Neural cell (in vitro differentiated cells): ENCODE measurements at regions not wholly inside any gene's neighbourhood (a gene's known extent, or its start where the extent isn't known, plus 50 kb on each side); places are given as distances from the start of the nearest gene placed in this dataset.

ENCODE experiments used
- H2AFZ ChIP-seq: fragments of 200-600, 300-800 bp; sonication (generic), shearing (Covaris generic); 2 replicates; pipeline ENCODE4 v1.6.0; 2014; ENCODE audit warnings: low read depth, mild to moderate bottlenecking, antibody characterized with exemption, low read length, moderate library complexity
- H3F3A ChIP-seq: fragments of 200-600 bp; shearing (Covaris generic); 2 replicates; pipeline ENCODE4 v1.6.1; 2016; ENCODE audit warnings: mild to moderate bottlenecking, moderate library complexity, mixed read lengths, antibody characterized with exemption, low read length; ENCODE audit not compliant: insufficient read depth, poor library complexity, severe bottlenecking
- H3K27ac ChIP-seq: fragments of 200-600, 300-800 bp; sonication (generic), shearing (Covaris generic); 2 replicates; pipeline ENCODE4 v1.5.1; 2014; ENCODE audit warnings: mild to moderate bottlenecking, low read length, moderate library complexity
- H3K27me3 ChIP-seq: fragments of 300-800, 200-600 bp; sonication (generic), shearing (Covaris generic); 2 replicates; pipeline ENCODE4 v1.6.0; 2014; ENCODE audit warnings: mild to moderate bottlenecking, low read depth, low read length, moderate library complexity; ENCODE audit not compliant: insufficient read depth
- H3K36me3 ChIP-seq: fragments of 300-800, 200-600 bp; sonication (generic), shearing (Covaris generic); 2 replicates; pipeline ENCODE4 v1.5.1; 2014; ENCODE audit warnings: mild to moderate bottlenecking, antibody characterized with exemption, low read length, moderate library complexity; ENCODE audit not compliant: insufficient read depth
- H3K4me2 ChIP-seq: fragments of 300-800, 200-600 bp; sonication (generic), shearing (Covaris generic); 2 replicates; pipeline ENCODE4 v1.6.0; 2014; ENCODE audit warnings: mild to moderate bottlenecking, low read length
- H3K4me3 ChIP-seq: fragments of 300-800, 200-600 bp; sonication (generic), shearing (Covaris generic); 2 replicates; pipeline ENCODE4 v1.5.1; 2014; ENCODE audit warnings: mild to moderate bottlenecking, low read length, moderate library complexity
- H3K79me2 ChIP-seq: fragments of 200-600 bp; shearing (Covaris generic); replicated peaks from 2 replicates; pipeline ENCODE4 v1.6.0; 2014; ENCODE audit warnings: mild to moderate bottlenecking, low read length, moderate library complexity; ENCODE audit not compliant: insufficient read depth
- H3K9ac ChIP-seq: fragments of 300-800, 200-600 bp; sonication (generic), shearing (Covaris generic); 2 replicates; pipeline ENCODE4 v1.6.1; 2016; ENCODE audit warnings: mild to moderate bottlenecking, low read length, mixed read lengths
- H3K9me2 ChIP-seq: fragments of 200-600 bp; shearing (Covaris generic); 2 replicates; pipeline ENCODE4 v1.6.1; 2016; ENCODE audit warnings: mild to moderate bottlenecking, low read length, mixed read lengths; ENCODE audit not compliant: insufficient read depth
- H3K9me3 ChIP-seq: fragments of 200-600, 300-800 bp; sonication (generic), shearing (Covaris generic); 2 replicates; pipeline ENCODE4 v1.6.1; 2016; ENCODE audit warnings: mild to moderate bottlenecking, mixed run types, low read length, moderate library complexity, mixed read lengths
- H4K20me1 ChIP-seq: fragments of 200-600 bp; shearing (Covaris generic); 2 replicates; pipeline ENCODE4 v1.6.1; 2016; ENCODE audit warnings: mild to moderate bottlenecking, mixed run types; ENCODE audit not compliant: insufficient read depth
- EP300 ChIP-seq: fragments of 450-650 bp; conservative IDR thresholded peaks from 2 replicates; pipeline ENCODE4 v1.6.1; 2014; ENCODE audit warnings: antibody characterized with exemption, mild to moderate bottlenecking, moderate library complexity; ENCODE audit not compliant: poor library complexity, severe bottlenecking
- EZH2 ChIP-seq: fragments of 200-600, 300-800 bp; shearing (Covaris generic), sonication (generic); IDR thresholded peaks from 2 replicates; pipeline ENCODE4 v1.6.1; 2014; ENCODE audit warnings: antibody characterized with exemption, low read length, borderline replicate concordance, mild to moderate bottlenecking; ENCODE audit not compliant: insufficient read depth, poor library complexity, severe bottlenecking
- MXI1 ChIP-seq: fragments of 450-650 bp; conservative IDR thresholded peaks from 2 replicates; pipeline ENCODE4 v1.6.1; 2014; ENCODE audit warnings: antibody characterized with exemption, mild to moderate bottlenecking; ENCODE audit not compliant: poor library complexity, severe bottlenecking
- POLR2AphosphoS5 ChIP-seq: IDR thresholded peaks from 2 replicates; pipeline ENCODE4 v1.6.1; 2012
- RAD21 ChIP-seq: fragments of 450-650 bp; conservative IDR thresholded peaks from 2 replicates; pipeline ENCODE4 v1.6.1; 2014; ENCODE audit warnings: antibody characterized with exemption, mild to moderate bottlenecking, moderate library complexity
- SMC3 ChIP-seq: fragments of 450-650 bp; conservative IDR thresholded peaks from 2 replicates; pipeline ENCODE4 v1.6.1; 2014; ENCODE audit warnings: antibody characterized with exemption, mild to moderate bottlenecking, moderate library complexity; ENCODE audit not compliant: poor library complexity
- TAF1 ChIP-seq: IDR thresholded peaks from 2 replicates; pipeline ENCODE4 v1.6.1; 2012; ENCODE audit warnings: low read depth
- TF ChIP-seq, protein P1 (sequence below): IDR thresholded peaks from 2 replicates; pipeline ENCODE4 v1.6.1; 2012; ENCODE audit warnings: borderline replicate concordance
- TF ChIP-seq, protein P2 (sequence below): fragments of 450-650 bp; IDR thresholded peaks from 2 replicates; pipeline ENCODE4 v1.5.1; 2014; ENCODE audit warnings: antibody characterized with exemption, mild to moderate bottlenecking, moderate library complexity; ENCODE audit not compliant: poor library complexity, severe bottlenecking

DNA sequence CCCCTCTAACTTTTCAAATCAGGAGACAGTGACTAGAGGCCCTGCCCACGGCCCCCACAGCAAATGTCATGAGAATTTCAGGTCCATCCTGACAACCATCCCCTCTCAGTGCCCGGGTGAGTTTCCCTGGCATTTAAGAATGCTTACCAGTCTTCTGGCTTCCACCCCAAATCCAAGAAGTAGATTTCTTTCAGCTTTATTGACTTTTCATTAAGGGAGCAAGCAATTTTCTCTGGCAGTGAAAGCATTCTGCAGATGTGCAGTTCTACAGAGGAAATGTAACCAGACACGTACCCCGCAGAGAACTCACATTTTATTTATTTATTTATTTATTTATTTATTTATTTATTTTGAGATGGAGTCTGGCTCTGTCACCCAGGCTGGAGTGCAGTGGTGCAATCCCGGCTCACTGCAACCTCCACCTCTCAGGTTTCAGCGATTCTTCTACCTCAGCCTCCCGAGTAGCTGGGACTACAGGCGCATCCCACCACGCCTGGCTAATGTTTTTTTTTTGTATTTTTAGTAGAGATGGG is 120.9 kb upstream of the KCTD7 start:
- Histone ChIP-seq H3K79me2 (no peaks in the 10 kb centered on the region), H4K20me1 (no peaks in the 10 kb centered on the region), H3F3A (no peaks in the 10 kb centered on the region), H2AFZ (no peak overlapping the region), H3K36me3 (no peaks in the 10 kb centered on the region), H3K27ac (no peak overlapping the region), H3K9me2 (no peaks in the 10 kb centered on the region), H3K9ac (no peak overlapping the region), H3K27me3 (no peaks in the 10 kb centered on the region), H3K4me3 (no peak overlapping the region), H3K9me3 (no peaks in the 10 kb centered on the region), H3K4me2 (no peak overlapping the region)
- no peak for TF ChIP-seq SMC3
- TF ChIP-seq POLR2AphosphoS5, result no peak
- TF ChIP-seq, protein P1, sequence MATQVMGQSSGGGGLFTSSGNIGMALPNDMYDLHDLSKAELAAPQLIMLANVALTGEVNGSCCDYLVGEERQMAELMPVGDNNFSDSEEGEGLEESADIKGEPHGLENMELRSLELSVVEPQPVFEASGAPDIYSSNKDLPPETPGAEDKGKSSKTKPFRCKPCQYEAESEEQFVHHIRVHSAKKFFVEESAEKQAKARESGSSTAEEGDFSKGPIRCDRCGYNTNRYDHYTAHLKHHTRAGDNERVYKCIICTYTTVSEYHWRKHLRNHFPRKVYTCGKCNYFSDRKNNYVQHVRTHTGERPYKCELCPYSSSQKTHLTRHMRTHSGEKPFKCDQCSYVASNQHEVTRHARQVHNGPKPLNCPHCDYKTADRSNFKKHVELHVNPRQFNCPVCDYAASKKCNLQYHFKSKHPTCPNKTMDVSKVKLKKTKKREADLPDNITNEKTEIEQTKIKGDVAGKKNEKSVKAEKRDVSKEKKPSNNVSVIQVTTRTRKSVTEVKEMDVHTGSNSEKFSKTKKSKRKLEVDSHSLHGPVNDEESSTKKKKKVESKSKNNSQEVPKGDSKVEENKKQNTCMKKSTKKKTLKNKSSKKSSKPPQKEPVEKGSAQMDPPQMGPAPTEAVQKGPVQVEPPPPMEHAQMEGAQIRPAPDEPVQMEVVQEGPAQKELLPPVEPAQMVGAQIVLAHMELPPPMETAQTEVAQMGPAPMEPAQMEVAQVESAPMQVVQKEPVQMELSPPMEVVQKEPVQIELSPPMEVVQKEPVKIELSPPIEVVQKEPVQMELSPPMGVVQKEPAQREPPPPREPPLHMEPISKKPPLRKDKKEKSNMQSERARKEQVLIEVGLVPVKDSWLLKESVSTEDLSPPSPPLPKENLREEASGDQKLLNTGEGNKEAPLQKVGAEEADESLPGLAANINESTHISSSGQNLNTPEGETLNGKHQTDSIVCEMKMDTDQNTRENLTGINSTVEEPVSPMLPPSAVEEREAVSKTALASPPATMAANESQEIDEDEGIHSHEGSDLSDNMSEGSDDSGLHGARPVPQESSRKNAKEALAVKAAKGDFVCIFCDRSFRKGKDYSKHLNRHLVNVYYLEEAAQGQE, result no peak
- TF ChIP-seq, protein P2, sequence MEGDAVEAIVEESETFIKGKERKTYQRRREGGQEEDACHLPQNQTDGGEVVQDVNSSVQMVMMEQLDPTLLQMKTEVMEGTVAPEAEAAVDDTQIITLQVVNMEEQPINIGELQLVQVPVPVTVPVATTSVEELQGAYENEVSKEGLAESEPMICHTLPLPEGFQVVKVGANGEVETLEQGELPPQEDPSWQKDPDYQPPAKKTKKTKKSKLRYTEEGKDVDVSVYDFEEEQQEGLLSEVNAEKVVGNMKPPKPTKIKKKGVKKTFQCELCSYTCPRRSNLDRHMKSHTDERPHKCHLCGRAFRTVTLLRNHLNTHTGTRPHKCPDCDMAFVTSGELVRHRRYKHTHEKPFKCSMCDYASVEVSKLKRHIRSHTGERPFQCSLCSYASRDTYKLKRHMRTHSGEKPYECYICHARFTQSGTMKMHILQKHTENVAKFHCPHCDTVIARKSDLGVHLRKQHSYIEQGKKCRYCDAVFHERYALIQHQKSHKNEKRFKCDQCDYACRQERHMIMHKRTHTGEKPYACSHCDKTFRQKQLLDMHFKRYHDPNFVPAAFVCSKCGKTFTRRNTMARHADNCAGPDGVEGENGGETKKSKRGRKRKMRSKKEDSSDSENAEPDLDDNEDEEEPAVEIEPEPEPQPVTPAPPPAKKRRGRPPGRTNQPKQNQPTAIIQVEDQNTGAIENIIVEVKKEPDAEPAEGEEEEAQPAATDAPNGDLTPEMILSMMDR, result no peak
- TF ChIP-seq TAF1, result no peak
- no peak for TF ChIP-seq EZH2
- TF ChIP-seq MXI1, result no peak
- no peak for TF ChIP-seq EP300
- no peak for TF ChIP-seq RAD21

DNA sequence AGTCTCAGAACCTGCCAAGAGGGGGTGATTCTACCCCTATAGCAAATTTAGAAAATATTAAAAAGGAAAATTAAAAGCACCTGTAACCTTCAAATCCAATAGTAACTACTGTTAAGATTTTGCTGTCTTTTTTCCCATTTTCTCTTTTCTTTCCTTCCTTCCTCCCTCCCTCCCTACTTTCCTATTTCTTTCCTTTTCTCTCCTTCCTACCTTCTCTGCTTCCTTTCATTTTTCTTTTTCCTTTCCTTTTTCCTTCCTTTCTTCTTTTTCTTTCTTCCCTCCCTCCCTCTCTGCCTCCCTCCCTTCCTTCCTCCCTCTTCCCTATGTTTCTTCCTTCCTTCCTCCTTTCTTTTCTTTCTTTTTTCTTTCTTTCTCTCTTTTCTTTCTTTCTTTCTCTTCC is 120.2 kb upstream of the KCTD7 start:
- TF ChIP-seq, protein P2, result no peak
- TF ChIP-seq EP300 (no peak), SMC3 (no peak), RAD21 (no peak), TAF1 (no peak), MXI1 (no peak), POLR2AphosphoS5 (no peak), EZH2 (no peak)
- TF ChIP-seq, protein P1, result no peak
- H3K27me3 ChIP-seq, result no peaks in the 10 kb centered on the region
- H3K4me3 ChIP-seq, result no peak overlapping the region
- H2AFZ ChIP-seq, result no peak overlapping the region
- H3K4me2 ChIP-seq, result no peak overlapping the region
- H3K9me2 ChIP-seq, result no peaks in the 10 kb centered on the region
- H4K20me1 ChIP-seq, result no peaks in the 10 kb centered on the region
- H3F3A ChIP-seq, result no peaks in the 10 kb centered on the region
- H3K9ac ChIP-seq, result no peak overlapping the region
- H3K36me3 ChIP-seq, result no peaks in the 10 kb centered on the region
- no peaks in the 10 kb centered on the region for H3K9me3 ChIP-seq
- H3K79me2 ChIP-seq, result no peaks in the 10 kb centered on the region
- no peak overlapping the region for H3K27ac ChIP-seq
